IPS-18a (cell line): ENCODE measurements at regions not wholly inside any gene's neighbourhood (a gene's known extent, or its start where the extent isn't known, plus 50 kb on each side); places are given as distances from the start of the nearest gene placed in this dataset.

Source experiments
- H3K27ac ChIP-seq: one replicate; pipeline ENCODE4 v1.5.1; 2013; ENCODE audit warnings: low read length
- H3K27me3 ChIP-seq: one replicate; pipeline ENCODE4 v1.6.1; 2013; ENCODE audit warnings: mild to moderate bottlenecking, low read length; ENCODE audit not compliant: control insufficient read depth, insufficient read depth
- H3K36me3 ChIP-seq: one replicate; pipeline ENCODE4 v1.6.1; 2013; ENCODE audit warnings: low read depth, low read length; ENCODE audit not compliant: control insufficient read depth
- H3K4me1 ChIP-seq: one replicate; pipeline ENCODE4 v1.6.1; 2013; ENCODE audit warnings: low read depth, low read length; ENCODE audit not compliant: control insufficient read depth
- H3K4me3 ChIP-seq: one replicate; pipeline ENCODE4 v1.5.1; 2013; ENCODE audit warnings: low read length
- H3K9ac ChIP-seq: one replicate; pipeline ENCODE4 v1.6.1; 2013; ENCODE audit warnings: mild to moderate bottlenecking, low read length, moderate library complexity
- H3K9me3 ChIP-seq: one replicate; pipeline ENCODE4 v1.6.1; 2013; ENCODE audit warnings: low read depth, low read length; ENCODE audit not compliant: control insufficient read depth

- no peak overlapping the region for H3K9ac ChIP-seq
- H3K36me3 ChIP-seq: no peaks in the 10 kb centered on the region
- no peaks in the 10 kb centered on the region for H3K9me3 ChIP-seq
These were observed 126.1 kb upstream of the SOX1 start for GRCh38 chr13:111940892-111941291.

GRCh38 chr13:111941845-111942447 lies 125.0 kb upstream of the SOX1 start:
- Histone ChIP-seq H3K27ac (no peak overlapping the region), H3K9ac (no peak overlapping the region), H3K4me3 (no peak overlapping the region), H3K36me3 (no peaks in the 10 kb centered on the region), H3K27me3 (no peaks in the 10 kb centered on the region), H3K9me3 (no peaks in the 10 kb centered on the region), H3K4me1 (no peaks in the 10 kb centered on the region)

More at GRCh38 chr13:111940892-111941291, 126.1 kb upstream of the SOX1 start:
- Histone ChIP-seq H3K27ac (no peak overlapping the region), H3K4me1 (no peaks in the 10 kb centered on the region), H3K27me3 (no peaks in the 10 kb centered on the region), H3K4me3 (no peak overlapping the region)

DNA sequence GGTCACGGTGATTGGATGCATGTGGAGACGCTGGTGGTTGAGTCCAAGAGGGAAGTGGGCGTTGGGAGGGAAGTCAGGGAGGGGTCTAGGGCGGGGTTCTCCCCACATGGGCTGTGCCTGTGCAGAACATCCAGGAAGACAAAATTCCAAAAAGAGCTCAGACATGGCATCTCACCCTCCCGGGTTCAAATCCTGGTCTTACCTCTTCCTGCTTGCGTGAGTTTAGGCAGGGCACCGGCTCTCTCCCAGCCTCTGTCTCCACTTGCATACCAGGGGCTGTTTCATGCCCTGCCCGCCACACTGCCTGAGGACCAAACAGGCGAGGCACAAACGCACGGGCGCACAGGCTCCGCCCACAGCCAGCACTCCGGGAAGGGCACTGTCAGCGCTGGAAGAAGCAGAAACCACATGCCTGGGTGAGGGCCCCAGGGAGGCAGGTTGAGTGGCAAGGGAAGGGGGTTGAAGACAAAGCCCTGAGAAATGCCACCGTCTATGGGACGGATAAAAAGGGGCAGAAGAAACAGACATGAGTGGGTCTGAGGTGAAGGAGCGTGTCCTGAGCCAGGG lies 123.6 kb upstream of the SOX1 start:
- Histone ChIP-seq H3K27me3 (no peaks in the 10 kb centered on the region), H3K9ac (no peak overlapping the region), H3K9me3 (no peaks in the 10 kb centered on the region)

DNA sequence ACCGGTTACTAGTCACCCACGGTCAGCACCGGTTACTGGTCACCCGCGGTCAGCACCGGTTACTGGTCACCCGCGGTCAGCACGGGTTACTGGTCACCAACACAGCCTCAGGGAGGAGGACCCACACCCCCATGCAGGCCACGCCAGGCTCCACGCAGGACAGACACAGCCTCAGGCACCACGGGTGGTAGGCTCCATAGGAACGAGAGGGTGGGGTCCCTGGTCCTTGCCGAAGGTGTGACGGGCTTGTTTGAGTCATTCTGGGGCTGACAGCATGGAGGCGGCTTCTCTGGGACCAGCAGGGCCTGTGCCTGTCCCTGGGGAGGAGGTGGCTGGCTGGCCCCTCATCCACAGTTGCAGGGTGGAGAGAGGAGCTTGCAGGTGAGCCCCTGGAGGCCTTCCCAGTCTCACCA lies 122.8 kb upstream of the SOX1 start:
- H3K27me3 ChIP-seq: no peaks in the 10 kb centered on the region
- no peak overlapping the region for H3K27ac ChIP-seq
- H3K4me1 ChIP-seq: no peaks in the 10 kb centered on the region
- H3K9me3 ChIP-seq: no peaks in the 10 kb centered on the region
- no peak overlapping the region for H3K9ac ChIP-seq
- H3K36me3 ChIP-seq: no peaks in the 10 kb centered on the region
- no peak overlapping the region for H3K4me3 ChIP-seq

More for the DNA sequence above, 123.6 kb upstream of the SOX1 start:
- H3K36me3 ChIP-seq: no peaks in the 10 kb centered on the region
- H3K4me3 ChIP-seq: no peak overlapping the region
- no peaks in the 10 kb centered on the region for H3K4me1 ChIP-seq
- no peak overlapping the region for H3K27ac ChIP-seq

- no peaks in the 10 kb centered on the region for H3K9me3 ChIP-seq
- H3K36me3 ChIP-seq: no peaks in the 10 kb centered on the region
- H3K4me1 ChIP-seq: no peaks in the 10 kb centered on the region
- H3K27me3 ChIP-seq: no peaks in the 10 kb centered on the region
- H3K9ac ChIP-seq: no peak overlapping the region
- H3K27ac ChIP-seq: no peak overlapping the region
- no peak overlapping the region for H3K4me3 ChIP-seq
These were observed 121.9 kb upstream of the SOX1 start for GRCh38 chr13:111945086-111945485.

- no peaks in the 10 kb centered on the region for H3K9me3 ChIP-seq
- H3K4me3 ChIP-seq: no peak overlapping the region
- H3K36me3 ChIP-seq: no peaks in the 10 kb centered on the region
- H3K27ac ChIP-seq: no peak overlapping the region
- no peaks in the 10 kb centered on the region for H3K4me1 ChIP-seq
- H3K27me3 ChIP-seq: no peaks in the 10 kb centered on the region
- no peak overlapping the region for H3K9ac ChIP-seq
These were observed 120.7 kb upstream of the SOX1 start for GRCh38 chr13:111946214-111946613.

- Histone ChIP-seq H3K27ac (no peak overlapping the region), H3K4me1 (no peaks in the 10 kb centered on the region), H3K9me3 (no peaks in the 10 kb centered on the region), H3K27me3 (no peaks in the 10 kb centered on the region), H3K9ac (no peak overlapping the region), H3K4me3 (no peak overlapping the region), H3K36me3 (no peaks in the 10 kb centered on the region)
These were observed 119.7 kb upstream of the SOX1 start for GRCh38 chr13:111947026-111947810.

GRCh38 chr13:111947876-111948275 lies 119.1 kb upstream of the SOX1 start:
- no peaks in the 10 kb centered on the region for H3K9me3 ChIP-seq
- H3K36me3 ChIP-seq: no peaks in the 10 kb centered on the region
- no peak overlapping the region for H3K4me3 ChIP-seq
- no peaks in the 10 kb centered on the region for H3K27me3 ChIP-seq
- no peak overlapping the region for H3K9ac ChIP-seq
- H3K4me1 ChIP-seq: no peaks in the 10 kb centered on the region
- H3K27ac ChIP-seq: no peak overlapping the region

GRCh38 chr13:111948281-111948680 lies 118.7 kb upstream of the SOX1 start:
- no peaks in the 10 kb centered on the region for H3K9me3 ChIP-seq
- no peak overlapping the region for H3K9ac ChIP-seq
- no peak overlapping the region for H3K27ac ChIP-seq
- H3K4me1 ChIP-seq: no peaks in the 10 kb centered on the region
- H3K27me3 ChIP-seq: no peaks in the 10 kb centered on the region
- H3K4me3 ChIP-seq: no peak overlapping the region
- no peaks in the 10 kb centered on the region for H3K36me3 ChIP-seq

DNA sequence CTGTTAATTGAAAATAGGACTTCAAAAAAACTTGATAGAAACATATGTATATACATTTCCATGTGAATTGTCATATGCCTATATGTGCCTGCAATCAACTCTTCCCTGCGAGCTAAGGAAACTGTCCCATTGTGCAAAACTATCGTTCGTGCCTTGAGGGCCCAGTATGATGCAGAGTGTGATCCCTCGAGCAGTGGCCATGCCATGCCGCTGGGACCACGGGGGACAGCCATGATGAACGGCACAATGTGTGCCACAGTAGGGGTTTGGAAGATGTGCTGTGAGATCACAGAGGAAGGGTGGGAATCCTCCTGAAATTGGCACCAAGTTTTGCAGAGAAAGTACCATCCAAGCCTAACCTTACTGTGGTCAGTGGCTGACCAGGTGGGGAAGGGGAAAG lies 118.1 kb upstream of the SOX1 start:
- Histone ChIP-seq H3K27me3 (no peaks in the 10 kb centered on the region), H3K9me3 (no peaks in the 10 kb centered on the region), H3K36me3 (no peaks in the 10 kb centered on the region), H3K27ac (no peak overlapping the region), H3K4me3 (no peak overlapping the region), H3K9ac (no peak overlapping the region), H3K4me1 (no peaks in the 10 kb centered on the region)

- Histone ChIP-seq H3K36me3 (no peaks in the 10 kb centered on the region), H3K27ac (no peak overlapping the region), H3K9ac (no peak overlapping the region), H3K27me3 (no peaks in the 10 kb centered on the region), H3K4me1 (no peaks in the 10 kb centered on the region), H3K9me3 (no peaks in the 10 kb centered on the region), H3K4me3 (no peak overlapping the region)
These were observed 117.6 kb upstream of the SOX1 start for GRCh38 chr13:111949311-111949710.

GRCh38 chr13:111950697-111951096 lies 116.3 kb upstream of the SOX1 start:
- no peaks in the 10 kb centered on the region for H3K4me1 ChIP-seq
- no peak overlapping the region for H3K9ac ChIP-seq
- H3K4me3 ChIP-seq: no peak overlapping the region
- H3K36me3 ChIP-seq: no peaks in the 10 kb centered on the region
- no peak overlapping the region for H3K27ac ChIP-seq
- no peaks in the 10 kb centered on the region for H3K27me3 ChIP-seq
- H3K9me3 ChIP-seq: no peaks in the 10 kb centered on the region
